Muscle of leg (tissue), 3 donors: ENCODE measurements at regions not wholly inside any gene's neighbourhood (a gene's known extent, or its start where the extent isn't known, plus 50 kb on each side); places are given as distances from the start of the nearest gene placed in this dataset.

ENCODE experiments used
- DNase-seq: peaks from one replicate; pipeline ENCODE4 v3.0.0; 2013
- H3K27ac ChIP-seq: one replicate; pipeline ENCODE4 v1.5.1; 2013; ENCODE audit warnings: mild to moderate bottlenecking, low read length, control low read depth
- H3K27me3 ChIP-seq: one replicate; pipeline ENCODE4 v1.6.1; 2013; ENCODE audit warnings: low read length; ENCODE audit not compliant: control insufficient read depth, insufficient read depth
- H3K36me3 ChIP-seq: one replicate; pipeline ENCODE4 v1.6.1; 2013; ENCODE audit warnings: low read length; ENCODE audit not compliant: control insufficient read depth, insufficient read depth
- H3K4me1 ChIP-seq: one replicate; pipeline ENCODE4 v1.6.1; 2013; ENCODE audit warnings: low read length; ENCODE audit not compliant: control insufficient read depth, insufficient read depth
- H3K4me3 ChIP-seq: one replicate; pipeline ENCODE4 v1.5.1; 2013; ENCODE audit warnings: low read length, control low read depth
- H3K9me3 ChIP-seq: replicated peaks from 2 replicates; pipeline ENCODE4 v1.6.1; 2013; ENCODE audit warnings: low read depth, low read length; ENCODE audit not compliant: control insufficient read depth
- WGBS: methylation state at CpG from one replicate; pipeline ENCODE4 v1.1.5; 2013; ENCODE audit warnings: missing lambda C conversion rate; ENCODE audit not compliant: insufficient coverage; 5-methylcytosine and 5-hydroxymethylcytosine counted together

DNA sequence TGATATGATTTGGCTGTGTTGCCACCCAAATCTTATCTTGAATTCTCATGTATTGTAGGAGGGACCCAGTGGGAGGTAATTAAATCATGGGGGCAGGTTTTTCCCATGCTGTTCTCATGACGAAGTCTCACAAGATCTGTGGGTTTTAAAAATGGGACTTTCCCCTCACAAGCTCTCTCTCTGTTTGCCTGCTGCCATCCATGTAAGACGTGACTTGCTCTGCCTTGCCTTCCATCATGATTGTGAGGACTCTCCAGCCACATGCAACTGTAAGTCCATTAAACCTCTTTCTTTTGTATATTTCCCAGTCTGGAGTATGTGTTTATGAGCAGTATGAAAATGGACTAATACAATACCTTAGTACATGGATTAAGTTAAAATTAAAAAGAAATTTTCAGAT is 1094.7 kb upstream of the SLC39A10 start:
- DNase-seq = no peak
- no peak overlapping the region for H3K4me3 ChIP-seq
- no peaks in the 10 kb centered on the region for H3K4me1 ChIP-seq
- no peaks in the 10 kb centered on the region for H3K9me3 ChIP-seq
- H3K27ac ChIP-seq = no peak overlapping the region
- H3K36me3 ChIP-seq = no peaks in the 10 kb centered on the region
- WGBS = no CpG with 5 or more reads among the region's 2 CpGs
- no peaks in the 10 kb centered on the region for H3K27me3 ChIP-seq

DNA sequence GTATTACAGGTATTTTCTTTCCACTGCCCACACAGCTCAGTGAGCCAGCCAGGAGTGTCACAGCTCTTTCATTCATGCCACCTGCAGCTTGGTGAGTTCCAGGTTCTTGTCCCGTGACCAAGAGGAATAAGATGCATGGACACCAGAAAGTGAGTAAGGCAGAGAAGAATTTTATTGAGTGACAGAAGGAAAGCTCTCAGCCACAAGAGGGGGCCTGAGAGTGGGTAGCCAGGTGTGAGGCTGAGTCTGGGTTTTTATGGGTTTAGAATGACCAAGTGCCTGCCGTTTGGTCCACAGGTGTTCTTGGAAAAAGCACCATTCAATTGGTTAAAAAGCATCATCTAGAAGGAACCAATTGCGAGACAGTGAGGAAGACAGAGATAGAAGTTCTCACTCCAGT is 1097.1 kb upstream of the SLC39A10 start:
- Histone ChIP-seq H3K27me3 (no peaks in the 10 kb centered on the region), H3K9me3 (no peaks in the 10 kb centered on the region), H3K4me3 (no peak overlapping the region), H3K27ac (no peak overlapping the region), H3K4me1 (no peaks in the 10 kb centered on the region), H3K36me3 (no peaks in the 10 kb centered on the region)
- DNase-seq = no peak
- 92% methylated on average over 1 of the region's 3 CpGs for WGBS

DNA sequence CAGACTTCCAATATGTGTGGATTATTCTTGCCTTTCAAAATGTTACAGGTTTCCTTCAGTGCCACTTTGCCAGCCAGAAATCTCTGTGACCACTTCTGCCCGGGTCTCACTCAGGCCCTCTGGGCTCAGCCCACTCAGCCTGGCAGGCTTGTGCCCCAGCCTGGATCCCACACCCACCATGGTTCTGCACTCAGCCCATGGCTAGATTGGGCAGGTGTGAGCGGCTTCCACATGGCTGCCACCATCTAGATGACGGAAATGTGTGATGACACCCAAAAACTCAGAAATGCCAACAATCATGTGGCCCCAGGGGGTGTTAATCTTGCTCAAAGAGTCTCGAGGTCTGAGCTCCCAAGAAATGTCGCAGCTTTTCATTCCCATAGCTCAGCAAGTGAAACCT is 1097.5 kb upstream of the SLC39A10 start:
- Histone ChIP-seq H3K4me1 (no peaks in the 10 kb centered on the region), H3K36me3 (no peaks in the 10 kb centered on the region), H3K27ac (no peak overlapping the region), H3K27me3 (no peaks in the 10 kb centered on the region), H3K9me3 (no peaks in the 10 kb centered on the region), H3K4me3 (no peak overlapping the region)
- 82% methylated on average over 5 of the region's 5 CpGs for whole genome bisulfite sequencing
- no peak for DNase-seq

DNA sequence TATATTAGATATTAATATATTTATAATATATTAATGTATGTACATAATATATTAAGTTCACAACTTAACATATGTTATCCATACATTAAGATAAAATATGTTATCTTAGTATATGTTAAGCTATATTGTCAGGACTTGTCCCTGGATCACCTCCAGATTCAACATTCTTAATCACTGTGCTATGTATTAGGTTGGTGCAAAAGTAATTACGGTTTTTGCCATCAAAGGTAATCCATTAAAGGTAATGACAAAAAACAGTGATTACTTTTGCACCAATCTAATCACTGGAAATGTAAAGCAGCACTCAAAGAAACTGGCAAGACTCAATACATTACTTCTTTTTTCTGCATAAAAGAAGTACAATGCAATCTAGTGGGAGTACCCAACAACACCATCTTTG is 1099.0 kb upstream of the SLC39A10 start:
- no CpG with 5 or more reads among the region's 1 CpG for WGBS
- H3K4me3 ChIP-seq = no peak overlapping the region

DNA sequence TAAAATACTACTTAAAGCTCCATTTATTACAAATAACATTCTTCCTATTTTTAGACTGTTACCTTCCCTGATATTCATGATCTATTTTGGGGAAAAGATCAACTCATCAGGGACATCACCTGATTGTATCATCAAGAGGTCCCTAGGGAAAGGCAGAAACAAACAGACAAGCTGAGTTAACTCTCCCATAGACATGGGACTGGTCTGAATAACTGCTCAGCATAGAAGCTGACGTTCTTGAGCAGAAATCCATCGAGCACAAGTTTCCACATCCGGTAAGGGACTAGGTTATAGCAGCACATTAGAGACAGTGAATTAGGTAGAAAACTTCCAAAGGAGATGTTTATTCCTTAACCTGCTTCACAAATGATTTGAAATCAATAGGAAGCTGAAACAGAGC is 1100.4 kb upstream of the SLC39A10 start:
- Histone ChIP-seq H3K9me3 (no peaks in the 10 kb centered on the region), H3K27me3 (no peaks in the 10 kb centered on the region), H3K27ac (no peak overlapping the region), H3K36me3 (no peaks in the 10 kb centered on the region), H3K4me3 (no peak overlapping the region), H3K4me1 (no peaks in the 10 kb centered on the region)
- WGBS = no CpG with 5 or more reads among the region's 3 CpGs
- DNase-seq = no peak

More for the DNA sequence above, 1099.0 kb upstream of the SLC39A10 start:
- Histone ChIP-seq H3K27me3 (no peaks in the 10 kb centered on the region), H3K9me3 (no peaks in the 10 kb centered on the region), H3K27ac (no peak overlapping the region), H3K36me3 (no peaks in the 10 kb centered on the region), H3K4me1 (no peaks in the 10 kb centered on the region)
- no peak for DNase-seq

DNA sequence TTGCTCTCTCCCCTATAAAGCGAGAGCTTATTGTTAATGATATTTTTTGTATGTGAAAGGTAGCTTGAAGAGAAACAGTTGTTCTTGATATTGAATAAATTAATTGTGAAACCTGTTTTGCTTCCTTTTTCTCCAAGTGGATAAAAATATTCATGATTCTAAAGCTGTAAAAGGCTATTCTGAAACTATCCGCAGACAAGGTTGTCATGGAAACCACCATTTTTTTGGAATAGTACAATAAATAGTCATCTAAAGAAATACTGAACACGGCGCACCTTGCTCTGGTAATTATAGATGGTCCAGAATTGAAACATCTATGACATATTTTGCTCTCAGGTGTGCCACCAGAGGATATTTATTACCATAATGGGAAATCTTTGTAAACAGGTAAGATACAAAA is 1103.0 kb upstream of the SLC39A10 start:
- H3K36me3 ChIP-seq = no peaks in the 10 kb centered on the region
- no CpG with 5 or more reads among the region's 4 CpGs for WGBS
- no peak overlapping the region for H3K4me3 ChIP-seq
- H3K27me3 ChIP-seq = no peaks in the 10 kb centered on the region
- H3K9me3 ChIP-seq = no peaks in the 10 kb centered on the region
- no peak overlapping the region for H3K27ac ChIP-seq
- H3K4me1 ChIP-seq = no peaks in the 10 kb centered on the region
- no peak for DNase-seq

DNA sequence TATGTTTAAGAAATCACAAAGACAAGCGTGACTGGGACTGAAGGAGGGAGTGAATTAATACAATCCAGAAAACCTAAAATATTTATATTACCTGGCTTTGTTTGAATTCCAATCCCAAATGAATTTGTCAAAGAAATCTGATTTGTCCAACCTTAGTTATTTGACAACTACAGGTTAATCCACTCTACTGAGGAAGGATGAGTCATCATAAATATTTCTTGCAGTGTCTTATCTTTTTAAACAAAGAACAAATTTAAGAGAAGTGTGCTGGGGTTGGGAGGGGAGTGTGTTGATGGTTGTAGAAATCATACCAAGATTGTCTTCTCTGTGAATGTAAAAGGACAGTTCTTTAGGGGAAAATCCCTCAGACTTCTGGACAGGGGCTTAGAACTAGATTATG is 1106.3 kb upstream of the SLC39A10 start:
- H3K4me1 ChIP-seq = no peaks in the 10 kb centered on the region
- no CpG with 5 or more reads among the region's 1 CpG for WGBS
- H3K36me3 ChIP-seq = no peaks in the 10 kb centered on the region

DNA sequence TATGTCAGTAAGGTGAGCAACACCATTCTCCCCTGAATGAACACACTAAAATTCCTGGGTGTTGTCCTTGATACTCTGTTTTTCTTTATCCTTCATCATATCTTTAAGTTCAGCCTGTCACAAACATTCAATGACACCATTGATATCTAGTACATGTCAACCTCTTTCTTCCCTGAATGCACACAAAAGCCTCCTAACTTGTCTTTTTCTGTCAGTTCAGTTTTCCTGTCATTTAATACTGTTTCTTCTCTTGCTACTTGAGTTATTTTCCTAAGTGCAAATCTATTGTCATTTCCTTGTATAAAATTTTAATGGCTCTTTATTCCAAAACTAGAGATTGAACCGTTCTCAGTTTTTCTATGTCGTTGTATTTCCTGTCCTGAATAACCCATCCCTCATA is 1107.6 kb upstream of the SLC39A10 start:
- DNase-seq = no peak
- H3K27me3 ChIP-seq = no peaks in the 10 kb centered on the region
- no peaks in the 10 kb centered on the region for H3K4me1 ChIP-seq
- H3K36me3 ChIP-seq = no peaks in the 10 kb centered on the region
- WGBS = 69% methylated on average over 2 of the region's 2 CpGs
- no peaks in the 10 kb centered on the region for H3K9me3 ChIP-seq
- no peak overlapping the region for H3K4me3 ChIP-seq
- H3K27ac ChIP-seq = no peak overlapping the region

More for the DNA sequence above, 1106.3 kb upstream of the SLC39A10 start:
- no peaks in the 10 kb centered on the region for H3K9me3 ChIP-seq
- no peak overlapping the region for H3K27ac ChIP-seq
- H3K4me3 ChIP-seq = no peak overlapping the region
- DNase-seq = no peak
- H3K27me3 ChIP-seq = no peaks in the 10 kb centered on the region

DNA sequence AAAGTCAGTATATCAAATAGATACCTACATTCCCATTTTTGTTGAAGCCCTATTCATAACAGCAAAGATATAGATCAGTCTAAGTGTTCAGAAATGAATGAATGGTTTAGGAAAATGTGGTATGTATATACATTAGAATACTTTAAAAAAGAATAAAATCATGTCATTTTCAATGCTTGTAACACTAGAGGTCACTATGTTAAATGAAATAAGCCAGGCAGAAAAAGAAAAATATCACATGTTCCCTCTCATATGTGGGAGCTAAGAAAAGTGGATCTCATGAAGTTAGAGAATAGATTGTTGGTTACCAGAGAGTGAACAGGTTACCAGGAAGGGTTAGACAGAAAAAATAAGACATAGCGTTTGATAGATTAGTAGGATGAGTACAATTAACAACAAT is 1111.0 kb upstream of the SLC39A10 start:
- peak; percentile 30 for DNase-seq
- no peaks in the 10 kb centered on the region for H3K27me3 ChIP-seq
- no peak overlapping the region for H3K27ac ChIP-seq
- H3K4me1 ChIP-seq = no peaks in the 10 kb centered on the region
- H3K4me3 ChIP-seq = no peak overlapping the region
- WGBS = no CpG with 5 or more reads among the region's 1 CpG
- no peaks in the 10 kb centered on the region for H3K36me3 ChIP-seq
- no peaks in the 10 kb centered on the region for H3K9me3 ChIP-seq

DNA sequence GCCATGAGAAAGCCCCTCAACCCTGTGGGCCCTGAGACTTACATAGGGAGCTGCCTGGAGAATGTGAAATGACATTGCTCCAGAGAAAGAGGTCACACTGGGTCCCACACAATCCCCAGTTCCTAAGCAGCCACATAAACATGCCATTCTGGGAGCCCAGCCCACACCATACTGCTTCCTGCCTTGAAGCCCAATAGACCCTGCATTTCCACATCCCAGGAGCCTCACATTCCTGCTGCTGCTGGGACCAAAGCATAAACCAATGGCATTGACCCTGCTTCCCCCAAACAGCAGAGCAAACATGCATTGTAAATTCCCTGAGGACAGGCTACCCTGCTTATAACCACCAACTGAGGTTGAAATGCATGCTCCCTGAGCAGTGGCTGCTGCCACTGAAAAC is 1117.6 kb upstream of the SLC39A10 start:
- Histone ChIP-seq H3K4me3 (no peak overlapping the region), H3K27ac (no peak overlapping the region), H3K4me1 (no peaks in the 10 kb centered on the region), H3K9me3 (no peaks in the 10 kb centered on the region), H3K27me3 (no peaks in the 10 kb centered on the region), H3K36me3 (no peaks in the 10 kb centered on the region)
- no peak for DNase-seq

DNA sequence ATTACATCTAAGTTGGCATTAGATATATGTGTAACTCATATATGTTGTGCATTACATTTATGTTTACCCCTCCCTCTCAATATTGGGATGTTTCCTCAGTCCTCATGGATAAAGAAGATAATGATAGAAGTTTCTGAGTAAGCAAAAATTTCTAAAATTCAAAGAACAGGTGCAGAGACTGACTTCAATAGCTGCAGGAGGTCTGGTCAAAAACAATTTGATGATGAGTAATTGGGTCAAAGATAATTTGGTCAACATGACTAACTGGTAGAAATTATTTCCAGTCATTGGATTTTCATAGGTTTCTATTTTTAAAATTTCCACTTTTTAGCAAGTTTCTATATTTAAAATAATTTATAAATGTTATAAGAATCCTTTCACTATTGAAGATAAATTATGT is 1130.9 kb upstream of the SLC39A10 start:
- Histone ChIP-seq H3K4me1 (no peaks in the 10 kb centered on the region), H3K9me3 (no peaks in the 10 kb centered on the region), H3K27me3 (no peaks in the 10 kb centered on the region), H3K4me3 (no peak overlapping the region), H3K27ac (no peak overlapping the region), H3K36me3 (no peaks in the 10 kb centered on the region)
- no peak for DNase-seq
